Smooth muscle cell (in vitro differentiated cells): ENCODE measurements at regions not wholly inside any gene's neighbourhood (a gene's known extent, or its start where the extent isn't known, plus 50 kb on each side); places are given as distances from the start of the nearest gene placed in this dataset.

Source experiments
- DNase-seq: peaks from one replicate; lab custom pipeline; 2025; ENCODE audit not compliant: unreplicated experiment; lab: John Stamatoyannopoulos, UW
- H2AFZ ChIP-seq: fragments of 200-600 bp; sonication (generic); 2 replicates; pipeline ENCODE4 v1.6.0; 2016; ENCODE audit warnings: antibody characterized with exemption, low read depth, mild to moderate bottlenecking
- H3F3A ChIP-seq: fragments of 200-600 bp; sonication (generic); 2 replicates; pipeline ENCODE4 v1.6.0; 2017; ENCODE audit warnings: antibody characterized with exemption, low read depth
- H3K27ac ChIP-seq: fragments of 200-600 bp; sonication (generic); 2 replicates; pipeline ENCODE4 v1.5.1; 2016; ENCODE audit warnings: low read depth, mild to moderate bottlenecking
- H3K27me3 ChIP-seq: fragments of 200-600 bp; sonication (generic); 2 replicates; pipeline ENCODE4 v1.6.1; 2016; ENCODE audit warnings: low read depth, mild to moderate bottlenecking
- H3K36me3 ChIP-seq: fragments of 200-600 bp; sonication (generic); 2 replicates; pipeline ENCODE4 v1.5.1; 2016; ENCODE audit warnings: low read depth
- H3K4me1 ChIP-seq: fragments of 200-600 bp; sonication (generic); 2 replicates; pipeline ENCODE4 v1.5.1; 2016; ENCODE audit warnings: low read depth
- H3K4me2 ChIP-seq: fragments of 200-600 bp; sonication (generic); 2 replicates; pipeline ENCODE4 v1.6.0; 2016; ENCODE audit warnings: mild to moderate bottlenecking
- H3K4me3 ChIP-seq: fragments of 200-600 bp; sonication (generic); 2 replicates; pipeline ENCODE4 v1.5.1; 2016; ENCODE audit warnings: mild to moderate bottlenecking
- H3K79me2 ChIP-seq: fragments of 200-600 bp; sonication (generic); 2 replicates; pipeline ENCODE4 v1.6.0; 2016; ENCODE audit warnings: low read depth, mild to moderate bottlenecking
- H3K9ac ChIP-seq: fragments of 200-600 bp; sonication (generic); 2 replicates; pipeline ENCODE4 v1.6.0; 2016; ENCODE audit warnings: low read depth
- H3K9me3 ChIP-seq: fragments of 200-600 bp; sonication (generic); replicated peaks from 2 replicates; pipeline ENCODE4 v1.5.1; 2016; ENCODE audit warnings: low read depth
- H4K20me1 ChIP-seq: fragments of 200-600 bp; sonication (generic); 2 replicates; pipeline ENCODE4 v1.6.0; 2016; ENCODE audit warnings: low read depth
- WGBS: methylation state at CpG from one replicate; pipeline ENCODE4 v1.1.7; 2016; ENCODE audit warnings: low lambda C conversion rate; 5-methylcytosine and 5-hydroxymethylcytosine counted together
- TF ChIP-seq, protein P1 (sequence below): fragments of 200-600 bp; sonication (generic); IDR thresholded peaks from 2 replicates; pipeline ENCODE4 v1.5.1; 2017; ENCODE audit warnings: borderline replicate concordance, mild to moderate bottlenecking, antibody characterized with exemption; ENCODE audit not compliant: insufficient read depth, poor library complexity, severe bottlenecking

DNA sequence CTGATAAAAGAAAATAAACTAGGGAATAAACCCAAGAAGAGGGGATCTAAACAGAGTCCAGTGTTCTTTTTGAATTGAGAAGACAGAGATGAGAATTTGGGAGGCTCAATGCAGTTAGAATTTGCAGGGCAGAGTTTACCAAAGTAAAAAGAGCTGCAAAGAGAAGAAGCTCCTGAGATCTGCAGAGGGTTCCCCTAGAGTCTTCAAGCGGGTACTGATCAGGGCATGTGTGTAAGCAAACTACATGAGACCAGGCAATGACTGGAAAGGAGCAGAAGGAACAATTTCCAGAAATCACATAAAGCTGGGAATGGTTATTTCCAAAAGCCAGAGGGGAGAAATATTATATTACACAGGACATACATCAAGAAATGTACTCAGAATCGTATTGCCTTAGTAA is 58.1 kb upstream of the TES start:
- TF ChIP-seq, protein P1, sequence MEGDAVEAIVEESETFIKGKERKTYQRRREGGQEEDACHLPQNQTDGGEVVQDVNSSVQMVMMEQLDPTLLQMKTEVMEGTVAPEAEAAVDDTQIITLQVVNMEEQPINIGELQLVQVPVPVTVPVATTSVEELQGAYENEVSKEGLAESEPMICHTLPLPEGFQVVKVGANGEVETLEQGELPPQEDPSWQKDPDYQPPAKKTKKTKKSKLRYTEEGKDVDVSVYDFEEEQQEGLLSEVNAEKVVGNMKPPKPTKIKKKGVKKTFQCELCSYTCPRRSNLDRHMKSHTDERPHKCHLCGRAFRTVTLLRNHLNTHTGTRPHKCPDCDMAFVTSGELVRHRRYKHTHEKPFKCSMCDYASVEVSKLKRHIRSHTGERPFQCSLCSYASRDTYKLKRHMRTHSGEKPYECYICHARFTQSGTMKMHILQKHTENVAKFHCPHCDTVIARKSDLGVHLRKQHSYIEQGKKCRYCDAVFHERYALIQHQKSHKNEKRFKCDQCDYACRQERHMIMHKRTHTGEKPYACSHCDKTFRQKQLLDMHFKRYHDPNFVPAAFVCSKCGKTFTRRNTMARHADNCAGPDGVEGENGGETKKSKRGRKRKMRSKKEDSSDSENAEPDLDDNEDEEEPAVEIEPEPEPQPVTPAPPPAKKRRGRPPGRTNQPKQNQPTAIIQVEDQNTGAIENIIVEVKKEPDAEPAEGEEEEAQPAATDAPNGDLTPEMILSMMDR, result no peak
- no peaks in the 10 kb centered on the region for H3K9me3 ChIP-seq
- no peak overlapping the region for H3K4me3 ChIP-seq
- H4K20me1 ChIP-seq, result no peaks in the 10 kb centered on the region
- DNase-seq, result no peak
- no peaks in the 10 kb centered on the region for H3K79me2 ChIP-seq
- no peaks in the 10 kb centered on the region for H3K4me1 ChIP-seq
- no peak overlapping the region for H3K27ac ChIP-seq
- H3K27me3 ChIP-seq, result no peaks in the 10 kb centered on the region
- no peak overlapping the region for H3K9ac ChIP-seq
- whole genome bisulfite sequencing, result 89% methylated on average over 2 of the region's 2 CpGs
- H3F3A ChIP-seq, result no peaks in the 10 kb centered on the region
- H3K4me2 ChIP-seq, result no peak overlapping the region
- H2AFZ ChIP-seq, result no peak overlapping the region
- H3K36me3 ChIP-seq, result no peaks in the 10 kb centered on the region

DNA sequence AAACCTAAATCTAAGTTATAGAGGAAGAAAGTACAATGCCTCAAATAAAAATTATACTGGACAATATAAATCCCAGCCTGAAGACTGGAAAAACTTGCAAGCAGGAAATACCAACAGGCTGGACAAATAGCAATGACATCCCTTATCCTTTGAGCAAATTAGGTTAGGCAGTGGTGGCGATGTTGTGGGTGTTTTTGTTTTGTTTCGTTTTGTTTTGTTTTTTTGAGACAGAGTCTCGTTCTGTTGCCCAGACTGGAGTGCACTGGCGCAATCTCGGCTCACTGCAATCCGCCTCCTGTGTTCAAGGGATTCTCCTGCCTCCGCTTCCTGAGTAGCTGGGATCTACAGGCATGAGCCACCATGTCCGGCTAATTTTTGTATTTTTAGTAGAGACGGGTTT is 57.3 kb upstream of the TES start:
- H4K20me1 ChIP-seq, result no peaks in the 10 kb centered on the region
- no peak overlapping the region for H3K9ac ChIP-seq
- no peak overlapping the region for H3K4me2 ChIP-seq
- 82% methylated on average over 9 of the region's 9 CpGs for WGBS
- no peak overlapping the region for H2AFZ ChIP-seq
- no peaks in the 10 kb centered on the region for H3K79me2 ChIP-seq
- no peak overlapping the region for H3K4me3 ChIP-seq
- H3K27me3 ChIP-seq, result no peaks in the 10 kb centered on the region
- H3K9me3 ChIP-seq, result no peaks in the 10 kb centered on the region
- DNase-seq, result no peak
- no peak overlapping the region for H3K27ac ChIP-seq
- no peaks in the 10 kb centered on the region for H3F3A ChIP-seq
- TF ChIP-seq, protein P1, result no peak
- H3K36me3 ChIP-seq, result no peaks in the 10 kb centered on the region
- H3K4me1 ChIP-seq, result no peaks in the 10 kb centered on the region

DNA sequence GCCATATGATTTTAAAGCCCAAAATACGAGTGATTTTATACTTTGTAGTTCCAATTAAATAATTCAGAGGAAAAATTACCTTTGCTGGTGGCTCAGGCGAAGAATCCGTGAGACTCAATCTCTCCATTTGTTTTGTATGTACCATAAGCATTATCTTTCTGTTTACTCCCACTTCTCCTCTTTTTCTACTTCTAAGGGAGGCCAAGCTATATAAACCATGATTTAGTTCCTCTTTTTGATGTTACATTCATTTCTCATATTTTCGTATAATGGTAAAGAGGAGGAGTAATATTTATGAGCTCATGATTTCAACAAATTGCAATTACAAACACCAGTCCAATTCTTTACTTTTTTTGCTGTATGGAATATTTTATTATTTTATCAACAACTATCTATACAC is 50.6 kb upstream of the TES start:
- no peak overlapping the region for H3K4me3 ChIP-seq
- no peaks in the 10 kb centered on the region for H3F3A ChIP-seq
- no peak overlapping the region for H2AFZ ChIP-seq
- H3K27ac ChIP-seq, result no peak overlapping the region
- TF ChIP-seq, protein P1, result no peak
- DNase-seq, result no peak
- no peaks in the 10 kb centered on the region for H3K36me3 ChIP-seq
- no peaks in the 10 kb centered on the region for H3K9me3 ChIP-seq
- no peaks in the 10 kb centered on the region for H3K79me2 ChIP-seq
- H3K4me1 ChIP-seq, result peaks cover 6% of the 10 kb centered on the region
- H3K4me2 ChIP-seq, result no peak overlapping the region
- no peaks in the 10 kb centered on the region for H3K27me3 ChIP-seq
- WGBS, result 93% methylated on average over 4 of the region's 4 CpGs
- H4K20me1 ChIP-seq, result no peaks in the 10 kb centered on the region
- H3K9ac ChIP-seq, result no peak overlapping the region
